H9 (cell line): ENCODE measurements at regions not wholly inside any gene's neighbourhood (a gene's known extent, or its start where the extent isn't known, plus 50 kb on each side); places are given as distances from the start of the nearest gene placed in this dataset.

Experiments used
- DNase-seq: peaks from one replicate; pipeline ENCODE4 v3.0.0-alpha.2; 2017
- H2AFZ ChIP-seq: one replicate; pipeline ENCODE4 v1.6.1; 2013; ENCODE audit warnings: mild to moderate bottlenecking, low read length, control low read depth, moderate library complexity
- H2AK5ac ChIP-seq: 2 replicates; pipeline ENCODE4 v1.6.1; 2013; ENCODE audit warnings: low read length, control low read depth, mixed read lengths; ENCODE audit not compliant: insufficient read length
- H2BK120ac ChIP-seq: one replicate; pipeline ENCODE4 v1.6.1; 2013; ENCODE audit warnings: low read depth, mild to moderate bottlenecking, low read length, control low read depth, inconsistent platforms; ENCODE audit not compliant: poor library complexity, severe bottlenecking
- H2BK12ac ChIP-seq: 2 replicates; pipeline ENCODE4 v1.6.1; 2013; ENCODE audit warnings: low read length, control low read depth, mixed read lengths, low read depth; ENCODE audit not compliant: insufficient read length
- H2BK15ac ChIP-seq: 2 replicates; pipeline ENCODE4 v1.6.1; 2013; ENCODE audit warnings: low read depth, low read length, control low read depth
- H2BK20ac ChIP-seq: one replicate; pipeline ENCODE4 v1.6.1; 2013; ENCODE audit warnings: low read depth, mild to moderate bottlenecking, low read length, control low read depth, inconsistent platforms; ENCODE audit not compliant: poor library complexity, severe bottlenecking
- H2BK5ac ChIP-seq: 2 replicates; pipeline ENCODE4 v1.6.1; 2013; ENCODE audit warnings: low read length, control low read depth, mixed read lengths; ENCODE audit not compliant: insufficient read length
- H3K14ac ChIP-seq: 2 replicates; pipeline ENCODE4 v1.6.1; 2013; ENCODE audit warnings: low read length, control low read depth; ENCODE audit not compliant: insufficient read depth
- H3K18ac ChIP-seq: 2 replicates; pipeline ENCODE4 v1.6.1; 2013; ENCODE audit warnings: low read depth, mild to moderate bottlenecking, mixed read lengths, low read length, control low read depth; ENCODE audit not compliant: insufficient read length
- H3K23ac ChIP-seq: 2 replicates; pipeline ENCODE4 v1.6.1; 2013; ENCODE audit warnings: low read length, control low read depth, mixed read lengths, low read depth; ENCODE audit not compliant: insufficient read length
- H3K23me2 ChIP-seq: 2 replicates; pipeline ENCODE4 v1.6.1; 2013; ENCODE audit warnings: low read depth, mild to moderate bottlenecking, mixed read lengths, low read length, control low read depth; ENCODE audit not compliant: insufficient read length, poor library complexity, severe bottlenecking
- H3K27ac ChIP-seq: 2 replicates; pipeline ENCODE4 v1.5.1; 2013; ENCODE audit warnings: low read length, control low read depth, mixed read lengths, low read depth; ENCODE audit not compliant: insufficient read length
- H3K27me3 ChIP-seq: 2 replicates; pipeline ENCODE4 v1.6.1; 2013; ENCODE audit warnings: low read length, control low read depth, inconsistent platforms; ENCODE audit not compliant: insufficient read depth
- H3K4ac ChIP-seq: 2 replicates; pipeline ENCODE4 v1.6.1; 2013; ENCODE audit warnings: low read depth, mild to moderate bottlenecking, control low read depth, inconsistent platforms, low read length, moderate library complexity
- H3K4me1 ChIP-seq: 2 replicates; pipeline ENCODE4 v1.6.1; 2013; ENCODE audit warnings: low read length, control low read depth, inconsistent platforms; ENCODE audit not compliant: insufficient read depth
- H3K4me2 ChIP-seq: 2 replicates; pipeline ENCODE4 v1.6.1; 2013; ENCODE audit warnings: low read length, control low read depth, mixed read lengths; ENCODE audit not compliant: insufficient read length, insufficient read depth
- H3K56ac ChIP-seq: 2 replicates; pipeline ENCODE4 v1.6.1; 2013; ENCODE audit warnings: low read depth, mild to moderate bottlenecking, mixed read lengths, low read length, control low read depth; ENCODE audit not compliant: insufficient read length
- H3K79me1 ChIP-seq: 2 replicates; pipeline ENCODE4 v1.6.1; 2013; ENCODE audit warnings: low read depth, mild to moderate bottlenecking, moderate library complexity, low read length, control low read depth, inconsistent platforms; ENCODE audit not compliant: insufficient read depth, poor library complexity, severe bottlenecking
- H3K79me2 ChIP-seq: 2 replicates; pipeline ENCODE4 v1.6.1; 2013; ENCODE audit warnings: low read length, control low read depth, inconsistent platforms; ENCODE audit not compliant: insufficient read depth
- H3K9ac ChIP-seq: 2 replicates; pipeline ENCODE4 v1.6.1; 2013; ENCODE audit warnings: low read length, control low read depth, mixed read lengths; ENCODE audit not compliant: insufficient read length; ENCODE audit errors: extremely low read depth
- H3K9me3 ChIP-seq: one replicate; pipeline ENCODE4 v1.6.1; 2013; ENCODE audit warnings: low read depth, low read length, inconsistent platforms; ENCODE audit not compliant: control insufficient read depth
- H3T11ph ChIP-seq: one replicate; pipeline ENCODE4 v1.6.1; 2013; ENCODE audit warnings: mild to moderate bottlenecking, low read length, control low read depth, inconsistent platforms
- H4K20me1 ChIP-seq: one replicate; pipeline ENCODE4 v1.6.1; 2013; ENCODE audit not compliant: control insufficient read depth, insufficient read length, insufficient read depth
- H4K5ac ChIP-seq: 2 replicates; pipeline ENCODE4 v1.6.1; 2013; ENCODE audit warnings: low read depth, mild to moderate bottlenecking, mixed read lengths, low read length, control low read depth; ENCODE audit not compliant: insufficient read length
- H4K8ac ChIP-seq: replicated peaks from 2 replicates; pipeline ENCODE4 v1.6.1; 2013; ENCODE audit warnings: low read length, control low read depth, mixed read lengths, low read depth; ENCODE audit not compliant: insufficient read length
- H4K91ac ChIP-seq: 2 replicates; pipeline ENCODE4 v1.6.1; 2013; ENCODE audit warnings: low read depth, mild to moderate bottlenecking, moderate library complexity, mixed read lengths, low read length, control low read depth; ENCODE audit not compliant: insufficient read length
- H3K27ac Mint-ChIP-seq, 3 experiments: 2 replicates in 2 of 3; 3 replicates in 1 of 3; pipeline ENCODE4 v1.8.0; 2020 to 2021; ENCODE audit warnings: mixed read lengths in 3 of 3, mild to moderate bottlenecking in 1 of 3, moderate library complexity in 1 of 3
- H3K27me3 Mint-ChIP-seq: 2 replicates; pipeline ENCODE4 v1.8.0; 2021; ENCODE audit warnings: low read depth, mild to moderate bottlenecking, moderate library complexity, mixed read lengths
- H3K36me3 Mint-ChIP-seq, 3 experiments: 2 replicates in 2 of 3; 3 replicates in 1 of 3; pipeline ENCODE4 v1.8.0; 2020 to 2021; ENCODE audit warnings: low read depth in 3 of 3, mixed read lengths in 3 of 3; ENCODE audit not compliant: insufficient read depth in 1 of 3
- H3K4me1 Mint-ChIP-seq, 2 experiments: 2 replicates each; pipeline ENCODE4 v1.8.0; 2020; ENCODE audit warnings: mixed read lengths in 2 of 2
- H3K4me3 Mint-ChIP-seq, 2 experiments: 2 replicates in 1 of 2; 3 replicates in 1 of 2; pipeline ENCODE4 v1.8.0; 2020 to 2021; ENCODE audit warnings: mild to moderate bottlenecking in 2 of 2, mixed read lengths in 2 of 2, moderate library complexity in 1 of 2
- H3K9me3 Mint-ChIP-seq, 2 experiments: 2 replicates in 1 of 2; 3 replicates in 1 of 2; pipeline ENCODE4 v1.8.0; 2020; ENCODE audit warnings: mild to moderate bottlenecking in 2 of 2, mixed read lengths in 2 of 2, moderate library complexity in 1 of 2
- CTCF ChIP-seq: fragments of 200-600 bp; sonication (generic); conservative IDR thresholded peaks from 3 replicates; pipeline ENCODE4 v1.8.0; 2021; ENCODE audit warnings: antibody characterized with exemption, mild to moderate bottlenecking
- WGBS: extraction: QIAGEN DNeasy Blood & Tissue Kit; methylation state at CpG from one replicate; pipeline ENCODE4 v1.1.7; 2013; ENCODE audit warnings: missing lambda C conversion rate, low lambda C conversion rate, mixed read lengths; ENCODE audit not compliant: insufficient read length; ENCODE audit errors: extremely low coverage; 5-methylcytosine and 5-hydroxymethylcytosine counted together

- Histone ChIP-seq H4K5ac (no peak overlapping the region), H4K20me1 (no peaks in the 10 kb centered on the region), H3K4ac (no peak overlapping the region), H2BK20ac (no peak overlapping the region), H3K27me3 (no peaks in the 10 kb centered on the region), H3K18ac (no peak overlapping the region), H2BK120ac (no peak overlapping the region), H4K91ac (no peak overlapping the region), H3K14ac (no peak overlapping the region), H2BK15ac (no peak overlapping the region), H3K9me3 (no peaks in the 10 kb centered on the region), H2AFZ (no peak overlapping the region), H3K4me1 (no peaks in the 10 kb centered on the region), H3T11ph (no peak overlapping the region), H3K79me1 (no peaks in the 10 kb centered on the region), H3K79me2 (no peaks in the 10 kb centered on the region), H3K56ac (no peak overlapping the region), H2BK12ac (no peak overlapping the region), H2AK5ac (no peak overlapping the region), H3K23ac (no peak overlapping the region), H4K8ac (no peak overlapping the region), H3K27ac (no peak overlapping the region), H2BK5ac (no peak overlapping the region), H3K4me2 (no peak overlapping the region), H3K9ac (no peak overlapping the region), H3K23me2 (no peaks in the 10 kb centered on the region)
- no peaks in the 10 kb centered on the region; the same call in 1 of the 2 replicates for H3K27me3 Mint-ChIP-seq
- DNase-seq = no peak
- no peak overlapping the region for H3K27ac Mint-ChIP-seq
- no CpG with 5 or more reads among the region's 2 CpGs for WGBS
- no peaks in the 10 kb centered on the region for H3K4me1 Mint-ChIP-seq
- peaks cover 0 to 5% (median 0%) of the 10 kb centered on the region in 3 experiments; a peak in 1 of 7 replicates for H3K36me3 Mint-ChIP-seq
- no peak overlapping the region for H3K4me3 Mint-ChIP-seq
- peaks cover 0 to 5% of the 10 kb centered on the region in 2 experiments; a peak in 2 of 5 replicates for H3K9me3 Mint-ChIP-seq
- TF ChIP-seq CTCF = no peak
Measured at GRCh38 chr6:74534465-74535211, 671.2 kb downstream of the COL12A1 start.
